ENCODE measurements at regions not wholly inside any gene's neighbourhood (a gene's known extent, or its start where the extent isn't known, plus 50 kb on each side); places are given as distances from the start of the nearest gene placed in this dataset.

GRCh38 chr13:20326276-20326675, 94.2 kb upstream of the GJB6 start:
- no peak for TF ChIP-seq CTCF (IDR thresholded peaks at IDR 0.05 in 2 of 3, conservative IDR thresholded peaks at IDR 0.05 in 1 of 3; ENCODE audit: control insufficient read depth in 2 of 3, extremely low read depth in 1 of 3, insufficient read depth in 1 of 3, low read depth in 3 of 3, low read length in 3 of 3)
- TF ChIP-seq POLR2A (IDR thresholded peaks at IDR 0.05; ENCODE audit: low read depth, low read length), result no peak
- no peak for TF ChIP-seq MYC (IDR thresholded peaks at IDR 0.05; ENCODE audit: insufficient read depth, insufficient read length, insufficient replicate concordance, low read length, severe bottlenecking)
- no peak for TF ChIP-seq SMC3 (IDR thresholded peaks at IDR 0.05; ENCODE audit: borderline replicate concordance, low read length)
- no peak for TF ChIP-seq ATF3 (IDR thresholded peaks at IDR 0.05; ENCODE audit: borderline replicate concordance, extremely low read depth, low read depth, low read length)
- no peak for TF ChIP-seq SREBF1 (IDR thresholded peaks at IDR 0.05; ENCODE audit: low read length)
- TF ChIP-seq MXI1 (IDR thresholded peaks at IDR 0.05; ENCODE audit: low read depth, low read length), result no peak
- TF ChIP-seq EGR1 (IDR thresholded peaks at IDR 0.05; ENCODE audit: borderline replicate concordance in 1 of 2, low read depth in 2 of 2, low read length in 2 of 2), result no peak
- no peak for TF ChIP-seq EZH2 (IDR thresholded peaks at IDR 0.05; ENCODE audit: borderline replicate concordance, control insufficient read depth, low read depth, low read length)
- TF ChIP-seq REST (IDR thresholded peaks at IDR 0.05; ENCODE audit: low read depth, low read length), result no peak
- TF ChIP-seq SP1 (IDR thresholded peaks at IDR 0.05; ENCODE audit: low read depth, low read length), result no peak
- no peak for TF ChIP-seq STAT1 (conservative IDR thresholded peaks at IDR 0.05)
- TF ChIP-seq ZBTB33 (IDR thresholded peaks at IDR 0.05), result no peak
